ENCODE measurements at regions not wholly inside any gene's neighbourhood (a gene's known extent, or its start where the extent isn't known, plus 50 kb on each side); places are given as distances from the start of the nearest gene placed in this dataset.

DNA sequence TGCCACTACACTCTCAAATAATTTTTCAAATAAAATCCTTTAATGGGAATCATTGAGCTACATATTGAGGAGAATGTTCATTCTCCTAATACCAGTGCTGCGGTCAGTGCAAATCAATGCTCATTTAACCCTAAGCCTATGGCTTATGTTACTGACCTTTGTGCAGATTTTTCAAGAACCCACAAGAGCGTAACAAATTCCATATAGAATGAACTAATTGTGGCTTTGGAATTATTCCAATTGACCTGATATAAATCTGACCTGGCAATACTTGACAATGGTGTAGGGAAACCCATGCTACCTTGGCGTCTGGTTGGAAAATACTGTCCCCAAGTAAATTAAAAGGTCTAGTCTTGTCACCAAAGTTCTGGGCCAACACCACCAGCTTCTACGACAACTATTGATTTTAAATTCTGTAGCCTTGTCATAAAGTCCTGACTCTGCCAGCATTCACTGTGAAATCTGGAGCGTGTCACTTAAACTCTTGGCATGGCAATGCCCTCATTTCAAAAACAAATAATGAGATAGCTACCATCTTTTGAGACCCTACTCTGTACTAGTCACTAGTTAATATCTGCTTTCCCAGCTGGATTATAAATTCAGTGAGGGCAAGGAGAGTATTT is 320.9 kb downstream of the AHR start:
- TF ChIP-seq, protein P1, sequence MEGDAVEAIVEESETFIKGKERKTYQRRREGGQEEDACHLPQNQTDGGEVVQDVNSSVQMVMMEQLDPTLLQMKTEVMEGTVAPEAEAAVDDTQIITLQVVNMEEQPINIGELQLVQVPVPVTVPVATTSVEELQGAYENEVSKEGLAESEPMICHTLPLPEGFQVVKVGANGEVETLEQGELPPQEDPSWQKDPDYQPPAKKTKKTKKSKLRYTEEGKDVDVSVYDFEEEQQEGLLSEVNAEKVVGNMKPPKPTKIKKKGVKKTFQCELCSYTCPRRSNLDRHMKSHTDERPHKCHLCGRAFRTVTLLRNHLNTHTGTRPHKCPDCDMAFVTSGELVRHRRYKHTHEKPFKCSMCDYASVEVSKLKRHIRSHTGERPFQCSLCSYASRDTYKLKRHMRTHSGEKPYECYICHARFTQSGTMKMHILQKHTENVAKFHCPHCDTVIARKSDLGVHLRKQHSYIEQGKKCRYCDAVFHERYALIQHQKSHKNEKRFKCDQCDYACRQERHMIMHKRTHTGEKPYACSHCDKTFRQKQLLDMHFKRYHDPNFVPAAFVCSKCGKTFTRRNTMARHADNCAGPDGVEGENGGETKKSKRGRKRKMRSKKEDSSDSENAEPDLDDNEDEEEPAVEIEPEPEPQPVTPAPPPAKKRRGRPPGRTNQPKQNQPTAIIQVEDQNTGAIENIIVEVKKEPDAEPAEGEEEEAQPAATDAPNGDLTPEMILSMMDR (conservative IDR thresholded peaks at IDR 0.05; ENCODE audit: low read depth, low read length): no peak
- DNase-seq (ENCODE audit: low read depth): no peak
- no peak overlapping the region for H3K4me3 ChIP-seq (ENCODE audit: low read length)

DNA sequence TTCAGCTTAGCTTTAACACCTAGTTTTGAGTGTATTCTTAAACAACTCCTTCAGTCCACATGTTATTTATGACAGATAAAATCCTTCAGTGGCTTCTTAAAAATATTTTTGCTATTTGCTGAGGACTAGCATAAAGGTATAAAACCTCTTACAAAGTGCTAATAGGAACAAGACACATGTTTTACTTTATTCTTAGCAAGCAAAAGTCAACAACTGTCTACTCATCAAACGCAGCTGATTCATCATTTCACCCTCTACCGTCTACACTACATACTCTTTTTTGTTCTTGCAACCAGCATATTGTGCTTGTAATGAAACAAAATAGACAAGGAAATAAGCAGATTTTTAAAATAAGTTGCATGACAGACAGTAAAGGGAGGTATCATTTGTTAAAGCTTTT is 319.7 kb downstream of the SNX13 start:
- H3K4me3 ChIP-seq (ENCODE audit: low read length): no peak overlapping the region
- no peak for DNase-seq (ENCODE audit: low read depth)
- TF ChIP-seq, protein P1 (conservative IDR thresholded peaks at IDR 0.05; ENCODE audit: low read depth, low read length): no peak

DNA sequence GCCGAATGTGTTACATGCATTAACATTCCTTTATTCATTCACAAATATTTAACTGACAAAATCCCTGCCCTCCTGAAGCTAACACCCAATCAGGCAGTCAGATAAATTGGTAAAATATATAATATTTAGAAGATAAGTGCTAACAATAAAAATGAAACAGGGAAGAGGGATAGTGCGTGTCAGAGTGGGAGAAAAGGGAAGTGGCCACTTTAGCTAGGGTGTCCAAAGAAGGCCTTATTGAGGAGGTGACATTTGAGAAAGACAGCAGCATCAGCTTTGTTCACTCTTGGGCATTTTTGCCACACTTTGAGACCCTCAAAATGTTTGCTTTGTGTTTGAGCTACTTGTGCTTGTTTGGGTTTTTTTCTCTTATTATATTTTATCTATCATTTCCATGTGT is 317.8 kb downstream of the SNX13 start:
- DNase-seq (ENCODE audit: low read depth): no peak
- no peak overlapping the region for H3K4me3 ChIP-seq (ENCODE audit: low read length)
- TF ChIP-seq, protein P1 (conservative IDR thresholded peaks at IDR 0.05; ENCODE audit: low read depth, low read length): no peak

DNA sequence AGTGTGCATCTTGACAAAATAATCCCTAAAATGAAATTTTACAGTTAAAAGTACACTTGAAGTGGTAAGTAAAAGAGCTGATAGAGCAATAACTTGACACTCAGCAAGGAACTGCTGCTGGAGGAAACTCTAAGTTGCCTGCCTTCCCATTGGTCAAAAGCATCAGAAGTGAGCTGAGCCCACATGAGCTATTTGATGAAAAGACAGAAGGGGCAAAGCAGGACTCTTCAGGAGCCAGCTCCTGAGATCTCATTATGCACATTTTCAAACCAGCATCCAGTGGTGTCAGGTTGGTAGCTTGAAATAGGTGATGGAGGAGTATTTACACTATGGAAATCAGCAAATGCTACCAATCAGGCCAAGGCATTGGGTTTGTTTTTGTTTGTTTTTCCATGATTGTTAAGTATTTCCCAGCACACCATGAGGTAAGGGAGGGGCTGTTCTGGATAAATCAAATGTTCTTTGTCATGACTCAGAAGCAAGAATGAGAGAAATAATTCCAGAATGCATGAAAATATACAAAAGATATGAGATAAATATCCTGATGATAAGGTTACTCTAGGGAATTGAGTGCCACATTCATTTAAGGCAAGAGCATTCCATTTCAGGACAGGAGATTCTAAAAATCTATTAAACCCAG is 316.6 kb downstream of the SNX13 start:
- H3K4me3 ChIP-seq (ENCODE audit: low read length): no peak overlapping the region
- no peak for DNase-seq (ENCODE audit: low read depth)
- TF ChIP-seq, protein P1 (conservative IDR thresholded peaks at IDR 0.05; ENCODE audit: low read depth, low read length): no peak

DNA sequence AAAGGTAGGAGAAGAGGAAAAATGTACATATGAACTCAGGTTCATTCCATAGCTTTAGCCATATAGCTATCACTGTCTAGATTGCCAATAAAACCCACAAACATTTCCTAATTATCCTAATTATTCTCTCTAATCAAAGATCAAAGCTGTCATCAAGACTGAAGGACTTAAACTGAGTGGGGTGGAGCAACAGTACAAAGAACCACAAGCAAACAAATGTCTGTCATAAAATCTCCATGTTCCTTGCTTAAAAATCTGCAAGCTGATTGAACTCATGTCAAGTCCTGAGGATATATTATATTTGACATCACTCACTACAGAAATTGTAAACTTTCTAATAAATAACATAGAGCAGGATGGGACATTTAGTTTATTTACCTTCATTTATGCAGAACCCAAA is 315.9 kb downstream of the SNX13 start:
- no peak overlapping the region for H3K4me3 ChIP-seq (ENCODE audit: low read length)
- TF ChIP-seq, protein P1 (conservative IDR thresholded peaks at IDR 0.05; ENCODE audit: low read depth, low read length): no peak
- DNase-seq (ENCODE audit: low read depth): no peak

DNA sequence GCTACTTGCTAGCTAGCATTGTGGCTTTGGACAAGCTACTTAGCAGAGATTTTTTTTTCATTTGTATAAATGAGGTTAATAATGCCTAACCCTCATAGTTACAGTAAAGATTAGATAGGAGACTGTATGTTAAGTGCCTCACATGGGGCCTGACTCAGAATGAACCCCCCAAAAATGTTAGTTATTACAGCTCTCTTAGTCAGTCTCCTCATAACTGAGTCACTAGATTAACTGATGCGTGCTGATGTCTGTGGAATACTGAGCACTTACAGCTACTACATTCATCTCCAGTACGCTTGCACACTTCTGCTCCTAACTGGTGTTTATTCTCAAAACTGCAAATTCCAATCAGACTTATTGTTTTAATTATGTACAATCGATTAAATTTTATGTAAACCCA is 315.3 kb downstream of the SNX13 start:
- peak; percentile 97 for DNase-seq (ENCODE audit: low read depth)
- TF ChIP-seq, protein P1 (conservative IDR thresholded peaks at IDR 0.05; ENCODE audit: low read depth, low read length): no peak
- H3K4me3 ChIP-seq (ENCODE audit: low read length): no peak overlapping the region

DNA sequence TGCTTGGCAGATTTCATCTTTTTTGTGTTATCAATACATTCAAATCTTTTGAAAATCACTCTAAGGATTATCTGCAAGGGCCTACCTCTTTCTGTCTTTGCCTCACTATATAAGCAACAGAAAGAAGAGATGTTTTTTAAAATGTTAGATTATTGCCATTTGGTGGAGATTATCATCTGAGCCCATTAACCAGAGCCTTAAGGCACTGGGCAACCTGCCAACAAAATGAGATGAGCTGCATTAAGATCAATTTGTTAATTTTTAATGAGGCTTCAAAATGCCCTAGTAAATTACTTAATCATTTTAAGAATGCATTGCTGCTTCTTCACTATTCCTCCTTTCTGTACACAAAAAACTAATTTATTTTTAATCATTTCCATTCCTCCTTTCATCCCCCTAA is 314.1 kb downstream of the SNX13 start:
- no peak overlapping the region for H3K4me3 ChIP-seq (ENCODE audit: low read length)
- DNase-seq (ENCODE audit: low read depth): no peak
- TF ChIP-seq, protein P1 (conservative IDR thresholded peaks at IDR 0.05; ENCODE audit: low read depth, low read length): no peak

Data from retinal pigment epithelial cell (primary cell).